Calu3 (cell line): ENCODE measurements at regions not wholly inside any gene's neighbourhood (a gene's known extent, or its start where the extent isn't known, plus 50 kb on each side); places are given as distances from the start of the nearest gene placed in this dataset.

ENCODE experiments used
- BruUV-seq: library from RNA; stranded (reverse); fragments of 400-500 nt; replicated peaks from 2 replicates; lab custom pipeline; 2021; lab: Mats Ljungman, UMichigan
- CTCF ChIA-PET: fragments of 300-600 bp; sonication (Branson Sonifier 250); formaldehyde crosslinking; loops from one replicate; lab custom pipeline; 2022; ENCODE audit warnings: antibody characterized with exemption; lab: Charles Lee
- DNase-seq: peaks from one replicate; pipeline ENCODE4 v3.0.0; 2022
- H3K27ac Mint-ChIP-seq: one replicate; pipeline ENCODE4 v1.8.0; 2022; ENCODE audit warnings: mixed read lengths; ENCODE audit not compliant: unreplicated experiment
- H3K27me3 Mint-ChIP-seq: one replicate; pipeline ENCODE4 v1.8.0; 2022; ENCODE audit warnings: mixed read lengths; ENCODE audit not compliant: unreplicated experiment
- H3K36me3 Mint-ChIP-seq: one replicate; pipeline ENCODE4 v1.8.0; 2022; ENCODE audit warnings: mild to moderate bottlenecking, moderate library complexity, mixed read lengths; ENCODE audit not compliant: insufficient read depth, unreplicated experiment
- H3K4me1 Mint-ChIP-seq: one replicate; pipeline ENCODE4 v1.8.0; 2022; ENCODE audit warnings: mild to moderate bottlenecking, low read depth, mixed read lengths; ENCODE audit not compliant: unreplicated experiment
- H3K4me3 Mint-ChIP-seq: one replicate; pipeline ENCODE4 v1.8.0; 2022; ENCODE audit warnings: mild to moderate bottlenecking, low read depth, moderate library complexity, mixed read lengths; ENCODE audit not compliant: unreplicated experiment
- H3K9me3 Mint-ChIP-seq: one replicate; pipeline ENCODE4 v1.8.0; 2022; ENCODE audit warnings: low read depth, mixed read lengths; ENCODE audit not compliant: unreplicated experiment
- intact Hi-C: fragments of 100-400 bp; cut with micrococcal nuclease; formaldehyde crosslinking; loops from one replicate; pipeline ENCODE4 v1.10.0; 2022; ENCODE audit not compliant: unreplicated experiment
- TF ChIP-seq, protein P1 (sequence below): fragments of 200-600 bp; IDR thresholded peaks from one replicate; pipeline ENCODE4 v1.8.0; 2022; ENCODE audit warnings: antibody characterized with exemption; ENCODE audit not compliant: unreplicated experiment

DNA sequence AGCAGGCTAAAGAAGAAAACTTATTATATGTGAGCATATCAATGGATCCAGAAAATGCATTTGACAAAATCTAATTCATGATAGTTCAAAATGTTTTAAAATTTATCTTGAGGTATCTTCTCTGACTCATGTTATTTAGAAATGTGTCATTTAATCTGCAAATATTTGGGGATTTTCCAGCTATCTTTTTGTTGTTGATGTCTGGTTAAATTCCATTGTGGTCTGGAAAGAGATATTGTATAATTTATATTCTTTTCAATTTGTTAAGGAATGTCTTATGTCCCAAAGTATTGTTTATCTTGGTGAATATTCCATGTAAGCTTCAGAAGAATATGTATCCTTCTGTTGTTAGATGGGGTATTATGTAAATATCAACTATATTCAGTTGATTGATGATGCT is 942.5 kb downstream of the KCNMA1 start:
- Mint-ChIP-seq H3K4me1 (no peaks in the 10 kb centered on the region), H3K36me3 (no peaks in the 10 kb centered on the region), H3K9me3 (peaks cover 25% of the 10 kb centered on the region), H3K27me3 (no peaks in the 10 kb centered on the region), H3K27ac (no peak overlapping the region), H3K4me3 (no peak overlapping the region)
- no peak for DNase-seq
- intact Hi-C loops, result no loop called here
- TF ChIP-seq, protein P1, sequence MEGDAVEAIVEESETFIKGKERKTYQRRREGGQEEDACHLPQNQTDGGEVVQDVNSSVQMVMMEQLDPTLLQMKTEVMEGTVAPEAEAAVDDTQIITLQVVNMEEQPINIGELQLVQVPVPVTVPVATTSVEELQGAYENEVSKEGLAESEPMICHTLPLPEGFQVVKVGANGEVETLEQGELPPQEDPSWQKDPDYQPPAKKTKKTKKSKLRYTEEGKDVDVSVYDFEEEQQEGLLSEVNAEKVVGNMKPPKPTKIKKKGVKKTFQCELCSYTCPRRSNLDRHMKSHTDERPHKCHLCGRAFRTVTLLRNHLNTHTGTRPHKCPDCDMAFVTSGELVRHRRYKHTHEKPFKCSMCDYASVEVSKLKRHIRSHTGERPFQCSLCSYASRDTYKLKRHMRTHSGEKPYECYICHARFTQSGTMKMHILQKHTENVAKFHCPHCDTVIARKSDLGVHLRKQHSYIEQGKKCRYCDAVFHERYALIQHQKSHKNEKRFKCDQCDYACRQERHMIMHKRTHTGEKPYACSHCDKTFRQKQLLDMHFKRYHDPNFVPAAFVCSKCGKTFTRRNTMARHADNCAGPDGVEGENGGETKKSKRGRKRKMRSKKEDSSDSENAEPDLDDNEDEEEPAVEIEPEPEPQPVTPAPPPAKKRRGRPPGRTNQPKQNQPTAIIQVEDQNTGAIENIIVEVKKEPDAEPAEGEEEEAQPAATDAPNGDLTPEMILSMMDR, result no peak
- CTCF ChIA-PET, result no interaction called here
- BruUV-seq, result no TSS peak

DNA sequence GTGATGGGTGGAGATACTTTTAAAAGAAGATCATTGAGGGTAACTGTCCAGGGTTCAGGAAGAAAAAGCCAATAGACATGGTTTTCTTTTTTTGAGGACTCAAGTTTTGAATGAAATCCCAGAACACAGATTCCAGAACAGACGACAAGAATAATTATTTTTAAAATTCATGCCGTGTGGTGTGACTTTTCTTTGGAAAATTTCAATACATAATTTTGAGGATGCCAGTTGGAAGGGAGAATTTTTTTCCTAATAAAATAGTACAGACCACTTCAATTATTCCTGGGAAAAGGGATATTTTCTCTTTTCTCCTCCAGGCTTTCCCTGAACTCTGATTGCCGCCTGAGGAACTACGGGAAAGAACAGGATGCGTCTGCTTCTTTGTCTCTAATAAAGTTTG is 951.4 kb downstream of the KCNMA1 start:
- BruUV-seq, result no TSS peak
- DNase-seq, result no peak
- CTCF ChIA-PET, result no interaction called here
- H3K9me3 Mint-ChIP-seq, result peaks cover 14% of the 10 kb centered on the region
- no peak overlapping the region for H3K27ac Mint-ChIP-seq
- TF ChIP-seq, protein P1, result no peak
- no peaks in the 10 kb centered on the region for H3K4me1 Mint-ChIP-seq
- H3K27me3 Mint-ChIP-seq, result no peaks in the 10 kb centered on the region
- intact Hi-C loops, result no loop called here
- no peak overlapping the region for H3K4me3 Mint-ChIP-seq
- no peaks in the 10 kb centered on the region for H3K36me3 Mint-ChIP-seq

DNA sequence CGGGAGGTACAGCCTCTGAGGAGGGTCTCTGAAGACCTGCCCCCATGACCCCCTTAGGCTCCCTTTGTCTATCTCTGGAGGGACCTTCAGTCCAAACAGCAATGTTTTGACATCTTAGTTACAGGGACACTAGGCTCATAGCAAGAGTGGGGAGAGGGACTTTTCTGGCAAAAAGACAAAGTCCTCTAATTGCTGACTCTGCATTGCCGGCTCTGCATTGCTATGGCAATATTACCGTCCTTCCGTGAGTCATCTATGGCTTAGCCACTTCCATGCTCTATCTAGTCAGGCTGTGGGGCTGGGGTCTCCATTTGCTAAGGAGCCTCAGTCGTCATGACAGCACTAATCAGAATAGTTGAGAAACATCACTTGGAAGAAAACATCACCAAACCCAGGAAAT is 952.6 kb downstream of the KCNMA1 start:
- no peak overlapping the region for H3K4me3 Mint-ChIP-seq
- CTCF ChIA-PET, result no interaction called here
- H3K27ac Mint-ChIP-seq, result no peak overlapping the region
- no peaks in the 10 kb centered on the region for H3K36me3 Mint-ChIP-seq
- H3K9me3 Mint-ChIP-seq, result peaks cover 20% of the 10 kb centered on the region
- TF ChIP-seq, protein P1, result no peak
- BruUV-seq, result no TSS peak
- DNase-seq, result no peak
- intact Hi-C loops, result no loop called here
- no peaks in the 10 kb centered on the region for H3K27me3 Mint-ChIP-seq
- H3K4me1 Mint-ChIP-seq, result no peaks in the 10 kb centered on the region

DNA sequence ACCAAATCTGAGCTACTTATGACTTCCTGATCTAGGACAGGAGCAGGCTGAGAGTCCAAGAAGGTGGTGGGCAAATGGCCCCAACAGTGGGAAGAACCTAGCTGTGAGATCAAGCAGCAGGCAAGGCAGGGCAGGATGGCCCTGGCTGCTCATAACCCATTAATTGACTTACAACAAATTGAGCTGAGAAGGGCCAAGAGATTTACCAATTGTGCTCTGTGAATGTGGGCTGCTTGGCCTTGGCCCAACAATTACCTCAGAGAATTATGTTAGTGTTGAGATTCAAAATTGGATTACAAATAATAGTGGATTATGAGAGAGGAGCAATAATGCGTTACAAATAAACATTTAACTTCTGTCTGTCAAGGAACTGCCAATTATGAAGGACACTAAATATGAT is 956.5 kb downstream of the KCNMA1 start:
- H3K27ac Mint-ChIP-seq, result no peak overlapping the region
- CTCF ChIA-PET, result no interaction called here
- intact Hi-C loops, result no loop called here
- H3K4me3 Mint-ChIP-seq, result no peak overlapping the region
- TF ChIP-seq, protein P1, result no peak
- BruUV-seq, result no TSS peak
- no peaks in the 10 kb centered on the region for H3K27me3 Mint-ChIP-seq
- no peak for DNase-seq
- H3K4me1 Mint-ChIP-seq, result no peaks in the 10 kb centered on the region
- H3K9me3 Mint-ChIP-seq, result peaks cover 24% of the 10 kb centered on the region
- no peaks in the 10 kb centered on the region for H3K36me3 Mint-ChIP-seq
